ENCODE measurements at regions not wholly inside any gene's neighbourhood (a gene's known extent, or its start where the extent isn't known, plus 50 kb on each side); places are given as distances from the start of the nearest gene placed in this dataset.
"Not testable (repeated sequence)": the region's sequence is repeated elsewhere in the genome, so short reads cannot be mapped to it uniquely, and the experiment has no call there.

DNA sequence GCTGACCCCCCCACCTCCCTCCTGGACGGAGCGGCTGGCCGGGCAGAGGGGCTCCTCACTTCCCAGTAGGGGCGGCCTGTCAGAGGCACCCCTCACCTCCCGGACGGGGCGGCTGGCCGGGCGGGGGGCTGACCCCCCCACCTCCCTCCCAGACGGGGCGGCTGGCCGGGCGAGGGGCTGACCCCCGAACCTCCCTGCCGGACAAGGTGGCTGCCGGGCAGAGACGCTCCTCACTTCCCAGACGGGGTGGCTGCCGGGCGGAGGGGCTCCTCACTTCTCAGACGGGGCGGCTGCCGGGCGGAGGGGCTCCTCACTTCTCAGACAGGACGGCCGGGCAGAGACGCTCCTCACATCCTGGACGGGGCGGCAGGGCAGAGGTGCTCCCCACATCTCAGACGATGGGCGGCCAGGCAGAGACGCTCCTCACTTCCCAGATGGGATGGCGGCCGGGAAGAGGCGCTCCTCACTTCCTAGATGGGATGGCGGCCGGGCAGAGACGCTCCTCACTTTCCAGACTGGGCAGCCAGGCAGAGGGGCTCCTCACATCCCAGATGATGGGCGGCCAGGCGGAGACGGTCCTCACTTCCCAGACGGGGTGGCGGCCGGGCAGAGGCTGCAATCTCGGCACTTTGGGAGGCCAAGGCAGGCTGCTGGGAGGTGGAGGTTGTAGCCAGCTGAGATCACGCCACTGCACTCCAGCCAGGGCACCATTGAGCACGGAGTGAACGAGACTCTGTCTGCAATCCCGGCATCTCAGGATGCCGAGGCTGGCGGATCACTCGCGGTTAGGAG is 66.2 kb upstream of the PAPPA2 start:
- DNase-seq, result not testable (repeated sequence)

- no peak for DNase-seq
Observed at GRCh38 chr1:176391621-176392020, 71.4 kb upstream of the PAPPA2 start.

DNA sequence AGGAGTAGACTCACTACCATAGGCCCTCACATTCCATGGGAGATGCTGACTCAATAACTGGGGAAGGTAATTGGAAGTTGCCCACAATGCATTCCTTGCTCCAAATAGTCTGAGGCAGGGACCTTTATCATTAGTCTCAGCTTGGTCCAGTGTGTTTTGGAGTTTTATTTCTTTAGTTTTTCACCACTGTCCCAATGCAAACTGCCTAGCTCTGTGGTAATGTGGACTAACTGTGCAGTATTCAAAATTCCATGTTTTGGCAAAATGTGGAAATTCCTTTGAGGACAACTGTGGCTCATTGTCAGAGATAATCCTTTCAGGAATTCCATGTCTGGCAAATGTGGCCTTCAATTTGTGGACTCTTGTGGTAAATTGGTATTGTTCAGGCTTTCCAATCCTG is 78.1 kb upstream of the PAPPA2 start:
- DNase-seq, result no peak

DNA sequence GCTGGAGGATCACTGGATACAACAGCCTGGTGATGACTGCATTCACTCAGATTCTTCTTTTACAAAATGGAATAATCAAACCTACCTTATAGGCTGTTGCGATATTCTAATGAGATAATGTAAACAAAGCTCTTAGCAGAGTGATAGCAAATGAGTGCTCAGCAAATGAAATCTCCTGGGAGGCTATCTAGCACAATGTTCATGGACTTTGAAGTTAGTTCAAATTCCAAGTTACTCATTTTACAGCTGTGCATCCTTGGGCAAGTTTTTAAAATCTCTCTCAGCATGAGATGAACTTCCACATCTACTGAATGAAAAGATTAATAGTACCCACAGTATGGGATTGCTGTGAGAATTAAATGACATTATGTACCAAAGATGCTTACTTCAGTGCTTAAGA is 80.8 kb upstream of the PAPPA2 start:
- no peak for DNase-seq

- DNase-seq, result no peak
Observed at GRCh38 chr1:176379626-176380339, 83.2 kb upstream of the PAPPA2 start.

GRCh38 chr1:176374967-176375569 is 87.9 kb upstream of the PAPPA2 start:
- DNase-seq, result peak; percentile 25

DNA sequence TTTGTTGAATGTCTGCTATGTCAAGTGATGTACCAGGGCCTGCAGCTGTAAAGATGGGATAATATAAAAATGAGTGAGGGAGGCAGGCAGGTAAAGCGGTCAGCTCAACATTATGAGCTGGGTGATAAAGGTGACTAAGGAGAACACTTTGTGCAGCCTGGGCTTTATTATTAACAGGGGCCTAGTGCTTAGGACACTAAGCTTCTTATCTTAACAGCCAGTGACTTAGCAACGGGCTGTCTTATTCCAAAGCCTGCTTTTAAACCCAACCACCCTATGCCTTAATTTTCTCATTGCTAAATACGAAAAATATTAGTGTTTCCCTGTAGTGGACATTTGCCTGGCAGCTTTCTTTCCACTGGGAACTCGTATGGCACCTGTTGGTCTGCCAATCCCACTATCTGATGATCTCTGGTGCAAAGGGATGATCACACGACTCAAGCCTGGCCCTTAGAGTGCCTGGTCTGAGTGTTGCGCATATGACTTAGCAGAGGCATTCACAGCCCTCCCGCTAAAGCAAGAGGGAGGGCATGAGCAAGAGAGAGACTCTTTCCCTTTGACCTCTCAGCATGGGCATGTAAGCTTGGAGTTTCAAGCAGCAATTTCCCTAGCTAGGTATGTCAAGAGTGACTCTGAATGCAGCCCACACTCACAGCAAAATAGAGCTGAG is 98.6 kb upstream of the PAPPA2 start:
- no peak for DNase-seq

DNA sequence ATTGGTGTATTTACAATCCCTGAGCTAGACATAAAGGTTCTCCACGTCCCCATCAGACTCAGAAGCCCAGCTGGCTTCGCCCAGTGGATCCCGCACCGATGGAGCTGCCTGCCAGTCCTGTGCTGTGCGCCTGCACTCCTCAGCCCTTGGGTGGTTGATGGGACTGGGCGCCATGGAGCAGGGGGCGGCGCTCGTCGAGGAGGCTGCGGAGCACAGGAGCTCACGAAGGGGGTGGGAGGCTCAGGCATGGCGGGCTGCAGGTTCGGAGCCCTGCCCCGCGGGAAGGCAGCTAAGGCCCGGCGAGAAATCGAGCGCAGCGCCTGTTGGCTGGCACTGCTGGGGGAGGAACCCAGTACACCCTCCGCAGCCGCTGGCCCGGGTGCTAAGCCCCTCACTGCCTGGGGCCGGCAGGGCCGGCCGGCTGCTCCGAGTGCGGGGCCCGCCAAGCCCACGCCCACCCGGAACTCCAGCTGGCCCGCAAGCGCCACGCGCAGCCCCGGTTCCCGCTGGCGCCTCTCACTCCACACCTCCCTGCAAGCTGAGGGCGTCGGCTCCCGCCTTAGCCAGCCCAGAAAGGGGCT is 113.8 kb upstream of the PAPPA2 start:
- not testable (repeated sequence) for DNase-seq

- no peak for DNase-seq
Observed at GRCh38 chr1:176341656-176342055, 121.3 kb upstream of the PAPPA2 start.

DNA sequence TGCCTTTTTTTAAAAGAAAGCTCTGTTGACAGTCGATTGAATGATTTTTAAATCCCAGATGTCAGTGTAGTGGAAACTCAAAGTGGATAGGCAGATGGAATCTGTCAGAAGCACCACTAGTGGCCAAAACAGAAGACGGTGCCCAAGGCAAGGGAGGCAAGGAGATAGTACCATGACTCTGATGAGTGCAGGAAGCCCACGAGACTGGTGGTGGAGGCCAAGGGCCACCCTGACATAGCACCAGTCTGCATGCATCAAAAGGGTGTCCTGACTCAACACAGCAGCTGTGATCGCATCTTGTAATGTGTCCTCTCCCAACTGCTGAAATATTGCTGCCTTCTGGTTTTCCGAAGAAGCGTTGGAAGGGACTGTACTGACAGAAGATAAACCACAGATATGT is 124.1 kb upstream of the PAPPA2 start:
- no peak for DNase-seq

GRCh38 chr1:176330782-176331181 is 123.7 kb upstream of the COP1 start:
- no peak for DNase-seq

GRCh38 chr1:176325664-176326063 is 118.6 kb upstream of the COP1 start:
- DNase-seq, result no peak

GRCh38 chr1:176323472-176323871 is 116.4 kb upstream of the COP1 start:
- no peak for DNase-seq

- DNase-seq, result no peak
Observed at GRCh38 chr1:176315519-176316220, 108.6 kb upstream of the COP1 start.

DNA sequence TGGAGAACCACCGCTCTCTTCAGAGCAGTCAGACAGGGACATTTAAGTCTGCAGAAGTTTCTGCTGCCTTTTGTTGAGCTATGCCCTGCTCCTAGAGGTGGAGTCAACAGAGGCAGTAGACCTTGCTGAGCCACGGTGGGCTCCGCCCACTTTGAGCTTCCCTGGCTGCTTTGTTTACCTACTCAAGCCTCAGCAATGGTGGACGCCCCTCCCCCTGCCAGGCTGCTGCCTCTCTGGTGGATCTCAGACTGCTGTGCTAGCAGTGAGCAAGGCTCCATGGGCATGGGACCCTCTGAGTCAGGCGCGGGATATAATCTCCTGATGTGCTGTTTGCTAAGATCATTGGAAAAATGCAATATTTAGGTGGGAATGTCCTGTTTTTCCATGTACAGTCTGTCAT is 89.5 kb upstream of the COP1 start:
- DNase-seq, result not testable (repeated sequence)

DNA sequence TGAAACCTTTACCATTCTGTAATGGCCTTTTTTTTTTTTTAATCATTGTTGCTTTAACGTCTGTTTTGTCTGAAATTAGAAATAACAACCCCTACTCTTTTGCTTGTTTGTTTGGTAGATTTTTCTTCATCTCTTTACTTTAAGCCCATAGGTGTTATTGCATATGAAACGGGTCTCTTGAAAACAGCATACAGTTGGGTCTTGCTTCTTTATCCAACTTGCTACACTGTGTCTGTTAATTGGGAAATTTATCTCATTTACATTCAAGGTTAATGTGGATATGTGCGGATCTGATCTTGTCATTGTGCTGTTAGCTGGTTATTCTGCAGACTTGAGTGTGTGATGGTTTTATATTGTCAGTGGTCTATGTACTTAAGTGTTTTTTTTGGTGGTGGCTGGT is 78.9 kb upstream of the COP1 start:
- no peak for DNase-seq

DNA sequence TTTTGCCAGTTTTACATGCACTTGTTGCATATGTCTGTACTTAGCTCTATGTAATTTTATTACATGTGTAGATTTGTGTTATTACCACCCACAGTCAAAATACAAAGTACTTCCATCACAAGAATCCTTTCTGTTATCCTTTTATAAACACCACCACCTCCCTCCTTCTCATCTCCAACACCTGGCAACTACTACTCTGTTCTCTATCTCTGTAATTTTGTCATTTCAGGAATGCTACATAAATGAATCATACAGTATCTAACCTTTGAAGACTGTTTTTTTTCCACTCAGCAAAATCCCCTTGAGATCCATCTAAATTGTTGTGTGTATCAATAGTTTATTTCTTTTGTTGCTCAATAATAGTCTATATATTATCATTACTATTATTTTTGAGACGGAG is 64.5 kb upstream of the COP1 start:
- no peak for DNase-seq
